ENCODE measurements at regions not wholly inside any gene's neighbourhood (a gene's known extent, or its start where the extent isn't known, plus 50 kb on each side); places are given as distances from the start of the nearest gene placed in this dataset.

GRCh38 chr2:76558157-76558556 lies 847.4 kb upstream of the GCFC2 start:
- Mint-ChIP-seq H3K27ac (no peak overlapping the region), H3K9me3 (peaks cover 3 to 25% (median 13%) of the 10 kb centered on the region in 6 donors), H3K36me3 (no peaks in the 10 kb centered on the region), H3K4me1 (no peaks in the 10 kb centered on the region), H3K4me3 (no peak overlapping the region), H3K27me3 (ENCODE audit: low read depth in 3 of 3) (peaks cover 0 to 2% (median 0%) of the 10 kb centered on the region in 3 donors)
- no peak for DNase-seq

- H3K27me3 Mint-ChIP-seq (ENCODE audit: low read depth in 3 of 3): peaks cover 0 to 2% (median 0%) of the 10 kb centered on the region in 3 donors
- no peaks in the 10 kb centered on the region for H3K36me3 Mint-ChIP-seq
- H3K9me3 Mint-ChIP-seq: peaks cover 2 to 25% (median 13%) of the 10 kb centered on the region in 6 donors
- no peaks in the 10 kb centered on the region for H3K4me1 Mint-ChIP-seq
- no peak for DNase-seq
- H3K27ac Mint-ChIP-seq: no peak overlapping the region
- H3K4me3 Mint-ChIP-seq: no peak overlapping the region
These were observed 845.3 kb upstream of the GCFC2 start for GRCh38 chr2:76556018-76556417.

- DNase-seq: no peak
- H3K4me3 Mint-ChIP-seq: no peak overlapping the region
- no peaks in the 10 kb centered on the region for H3K4me1 Mint-ChIP-seq
- peaks cover 0 to 1% (median 0%) of the 10 kb centered on the region in 3 donors for H3K27me3 Mint-ChIP-seq (ENCODE audit: low read depth in 3 of 3)
- H3K36me3 Mint-ChIP-seq: no peaks in the 10 kb centered on the region
- peaks cover 6 to 41% (median 16%) of the 10 kb centered on the region in 6 donors for H3K9me3 Mint-ChIP-seq
- no peak overlapping the region for H3K27ac Mint-ChIP-seq
These were observed 835.5 kb upstream of the GCFC2 start for GRCh38 chr2:76546207-76546606.

GRCh38 chr2:76544901-76545300 lies 834.2 kb upstream of the GCFC2 start:
- Mint-ChIP-seq H3K27ac (no peak overlapping the region), H3K27me3 (ENCODE audit: low read depth in 3 of 3) (peaks cover 0 to 1% (median 0%) of the 10 kb centered on the region in 3 donors), H3K36me3 (no peaks in the 10 kb centered on the region), H3K9me3 (peaks cover 3 to 39% (median 15%) of the 10 kb centered on the region in 6 donors), H3K4me1 (no peaks in the 10 kb centered on the region), H3K4me3 (no peak overlapping the region)
- no peak for DNase-seq

- H3K9me3 Mint-ChIP-seq: peaks cover 3 to 53% (median 22%) of the 10 kb centered on the region in 6 donors
- no peaks in the 10 kb centered on the region for H3K36me3 Mint-ChIP-seq
These were observed 806.8 kb upstream of the GCFC2 start for GRCh38 chr2:76517574-76517909.

GRCh38 chr2:76516861-76517573 lies 806.3 kb upstream of the GCFC2 start:
- Mint-ChIP-seq H3K4me3 (no peak overlapping the region), H3K27ac (no peak overlapping the region), H3K36me3 (no peaks in the 10 kb centered on the region), H3K27me3 (ENCODE audit: low read depth in 3 of 3) (no peaks in the 10 kb centered on the region), H3K9me3 (peaks cover 3 to 54% (median 21%) of the 10 kb centered on the region in 6 donors), H3K4me1 (no peaks in the 10 kb centered on the region)
- DNase-seq: no peak

More at GRCh38 chr2:76517574-76517909, 806.8 kb upstream of the GCFC2 start:
- DNase-seq: no peak
- Mint-ChIP-seq H3K27ac (no peak overlapping the region), H3K4me3 (no peak overlapping the region), H3K4me1 (no peaks in the 10 kb centered on the region), H3K27me3 (ENCODE audit: low read depth in 3 of 3) (no peaks in the 10 kb centered on the region)

- H3K9me3 Mint-ChIP-seq: peaks cover 6 to 44% (median 7%) of the 10 kb centered on the region in 6 donors
- no peaks in the 10 kb centered on the region for H3K4me1 Mint-ChIP-seq
- H3K27me3 Mint-ChIP-seq (ENCODE audit: low read depth in 3 of 3): no peaks in the 10 kb centered on the region
- H3K4me3 Mint-ChIP-seq: no peak overlapping the region
- no peak overlapping the region for H3K27ac Mint-ChIP-seq
- no peak for DNase-seq
- no peaks in the 10 kb centered on the region for H3K36me3 Mint-ChIP-seq
These were observed 801.6 kb upstream of the GCFC2 start for GRCh38 chr2:76512201-76512820.

GRCh38 chr2:76506538-76506937 lies 795.8 kb upstream of the GCFC2 start:
- Mint-ChIP-seq H3K4me1 (no peaks in the 10 kb centered on the region), H3K9me3 (peaks cover 6 to 32% (median 9%) of the 10 kb centered on the region in 6 donors), H3K27me3 (ENCODE audit: low read depth in 3 of 3) (no peaks in the 10 kb centered on the region), H3K4me3 (no peak overlapping the region), H3K36me3 (no peaks in the 10 kb centered on the region), H3K27ac (no peak overlapping the region)
- no peak for DNase-seq

GRCh38 chr2:76501641-76502040 lies 790.9 kb upstream of the GCFC2 start:
- Mint-ChIP-seq H3K27me3 (ENCODE audit: low read depth in 3 of 3) (no peaks in the 10 kb centered on the region), H3K36me3 (no peaks in the 10 kb centered on the region), H3K9me3 (peaks cover under 1 to 20% (median 13%) of the 10 kb centered on the region in 6 donors), H3K4me3 (no peak overlapping the region), H3K4me1 (no peaks in the 10 kb centered on the region), H3K27ac (no peak overlapping the region)
- no peak for DNase-seq

- Mint-ChIP-seq H3K27ac (no peak overlapping the region), H3K9me3 (peaks cover 0 to 25% (median 11%) of the 10 kb centered on the region in 6 donors), H3K4me3 (no peak overlapping the region), H3K27me3 (ENCODE audit: low read depth in 3 of 3) (no peaks in the 10 kb centered on the region), H3K4me1 (no peaks in the 10 kb centered on the region), H3K36me3 (no peaks in the 10 kb centered on the region)
- no peak for DNase-seq
These were observed 787.6 kb upstream of the GCFC2 start for GRCh38 chr2:76498360-76498759.

- no peak for DNase-seq
- Mint-ChIP-seq H3K27me3 (ENCODE audit: low read depth in 3 of 3) (peaks cover 0 to 2% (median 0%) of the 10 kb centered on the region in 3 donors), H3K36me3 (peaks cover 0 to 4% (median 0%) of the 10 kb centered on the region in 3 donors), H3K4me3 (no peak overlapping the region), H3K4me1 (no peaks in the 10 kb centered on the region), H3K9me3 (peaks cover 4 to 33% (median 15%) of the 10 kb centered on the region in 6 donors), H3K27ac (no peak overlapping the region)
These were observed 780.8 kb upstream of the GCFC2 start for GRCh38 chr2:76491503-76491902.

- no peak for DNase-seq
- H3K4me3 Mint-ChIP-seq: no peak overlapping the region
- no peak overlapping the region for H3K27ac Mint-ChIP-seq
- H3K27me3 Mint-ChIP-seq (ENCODE audit: low read depth in 3 of 3): peaks cover 0 to 1% (median 0%) of the 10 kb centered on the region in 3 donors
- peaks cover 0 to 38% (median 18%) of the 10 kb centered on the region in 6 donors for H3K9me3 Mint-ChIP-seq
- H3K4me1 Mint-ChIP-seq: no peaks in the 10 kb centered on the region
- H3K36me3 Mint-ChIP-seq: no peaks in the 10 kb centered on the region
These were observed 767.7 kb upstream of the GCFC2 start for GRCh38 chr2:76478266-76479035.

- no peak for DNase-seq
- Mint-ChIP-seq H3K27ac (no peak overlapping the region), H3K36me3 (no peaks in the 10 kb centered on the region), H3K9me3 (peaks cover 5 to 32% (median 12%) of the 10 kb centered on the region in 6 donors), H3K4me3 (no peak overlapping the region), H3K4me1 (no peaks in the 10 kb centered on the region), H3K27me3 (ENCODE audit: low read depth in 3 of 3) (peaks cover 0 to 6% (median 0%) of the 10 kb centered on the region in 3 donors)
These were observed 762.2 kb upstream of the GCFC2 start for GRCh38 chr2:76472946-76473345.

GRCh38 chr2:76469066-76469465 lies 758.4 kb upstream of the GCFC2 start:
- Mint-ChIP-seq H3K9me3 (peaks cover 6 to 38% (median 17%) of the 10 kb centered on the region in 6 donors), H3K4me1 (no peaks in the 10 kb centered on the region), H3K4me3 (no peak overlapping the region), H3K27ac (no peak overlapping the region), H3K27me3 (ENCODE audit: low read depth in 3 of 3) (peaks cover 0 to 6% (median 0%) of the 10 kb centered on the region in 3 donors), H3K36me3 (no peaks in the 10 kb centered on the region)
- DNase-seq: no peak

Measured in immature natural killer cell (primary cell).